ENCODE measurements at regions not wholly inside any gene's neighbourhood (a gene's known extent, or its start where the extent isn't known, plus 50 kb on each side); places are given as distances from the start of the nearest gene placed in this dataset.

DNA sequence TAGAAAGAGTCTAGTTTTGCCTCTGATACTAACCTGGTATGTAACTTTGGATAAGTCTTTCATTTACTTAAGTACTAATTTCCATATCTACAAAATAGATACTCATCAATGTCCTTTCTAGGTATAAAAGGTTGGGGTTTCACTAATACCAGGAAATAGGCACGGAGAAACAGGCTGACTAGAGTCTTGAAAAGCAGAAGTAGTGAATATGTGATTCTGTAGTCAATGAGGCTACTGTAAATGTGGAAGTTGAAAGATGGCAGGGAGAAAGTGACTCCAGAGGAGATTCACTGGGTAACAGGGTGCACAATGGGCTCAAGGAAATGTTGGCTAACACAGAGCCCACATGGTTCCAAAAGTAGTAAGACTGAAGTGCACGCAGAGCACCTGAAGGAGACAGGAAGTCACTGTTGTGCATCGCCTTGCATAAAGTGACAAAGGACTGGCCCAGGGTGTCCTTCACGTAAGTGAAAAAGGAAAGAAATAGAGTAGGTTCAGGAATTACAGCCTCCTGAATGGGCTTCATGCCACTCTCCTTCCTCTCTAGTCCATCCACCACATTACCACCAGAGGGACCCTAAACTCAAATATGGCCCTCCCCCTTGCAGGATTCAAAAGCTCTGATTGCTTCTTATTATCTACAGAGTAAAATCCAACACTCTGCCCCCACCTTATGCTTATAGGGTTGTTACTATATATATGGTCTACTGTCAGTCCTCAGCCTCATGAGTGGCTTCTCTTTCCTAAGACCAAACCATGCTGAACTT is 288.0 kb upstream of the SMARCA2 start:
- TF ChIP-seq CTCF (optimal IDR thresholded peaks at IDR 0.05 in 1 of 3, IDR thresholded peaks at IDR 0.05 in 1 of 3, conservative IDR thresholded peaks at IDR 0.05 in 1 of 3; ENCODE audit: extremely low read depth in 1 of 3, insufficient read depth in 2 of 3, low read length in 3 of 3) (peak in 1 of 3 experiments; percentile 9), EZH2 (IDR thresholded peaks at IDR 0.05; ENCODE audit: low read length) (no peak)
